ENCODE measurements at regions not wholly inside any gene's neighbourhood (a gene's known extent, or its start where the extent isn't known, plus 50 kb on each side); places are given as distances from the start of the nearest gene placed in this dataset.

GRCh38 chr1:166573199-166573598, 266.1 kb upstream of the POGK start:
- TF ChIP-seq CTCF (IDR thresholded peaks at IDR 0.05; ENCODE audit: low read depth, low read length, poor library complexity, severe bottlenecking) (no peak), EZH2phosphoT487 (IDR thresholded peaks at IDR 0.05; ENCODE audit: borderline replicate concordance, low read length) (no peak)
